ENCODE measurements at regions not wholly inside any gene's neighbourhood (a gene's known extent, or its start where the extent isn't known, plus 50 kb on each side); places are given as distances from the start of the nearest gene placed in this dataset.

DNA sequence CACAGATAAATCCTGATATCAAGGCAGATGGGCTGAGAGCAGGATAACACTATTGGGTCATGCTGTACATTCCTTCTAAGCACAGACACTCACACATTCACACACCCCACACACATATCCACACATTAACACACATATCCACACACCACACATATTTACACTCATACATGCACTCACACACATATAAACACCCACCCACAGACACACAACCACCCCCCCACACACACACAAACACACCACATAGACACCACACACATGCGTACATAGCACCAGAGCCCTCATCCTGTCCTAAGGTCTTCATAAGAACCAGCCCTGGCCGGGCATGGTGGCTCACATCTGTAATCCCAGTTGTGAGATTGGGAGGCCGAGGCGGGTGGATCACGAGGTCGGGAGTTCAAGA, 322.3 kb upstream of the ADCY2 start:
- TF ChIP-seq, protein P1, sequence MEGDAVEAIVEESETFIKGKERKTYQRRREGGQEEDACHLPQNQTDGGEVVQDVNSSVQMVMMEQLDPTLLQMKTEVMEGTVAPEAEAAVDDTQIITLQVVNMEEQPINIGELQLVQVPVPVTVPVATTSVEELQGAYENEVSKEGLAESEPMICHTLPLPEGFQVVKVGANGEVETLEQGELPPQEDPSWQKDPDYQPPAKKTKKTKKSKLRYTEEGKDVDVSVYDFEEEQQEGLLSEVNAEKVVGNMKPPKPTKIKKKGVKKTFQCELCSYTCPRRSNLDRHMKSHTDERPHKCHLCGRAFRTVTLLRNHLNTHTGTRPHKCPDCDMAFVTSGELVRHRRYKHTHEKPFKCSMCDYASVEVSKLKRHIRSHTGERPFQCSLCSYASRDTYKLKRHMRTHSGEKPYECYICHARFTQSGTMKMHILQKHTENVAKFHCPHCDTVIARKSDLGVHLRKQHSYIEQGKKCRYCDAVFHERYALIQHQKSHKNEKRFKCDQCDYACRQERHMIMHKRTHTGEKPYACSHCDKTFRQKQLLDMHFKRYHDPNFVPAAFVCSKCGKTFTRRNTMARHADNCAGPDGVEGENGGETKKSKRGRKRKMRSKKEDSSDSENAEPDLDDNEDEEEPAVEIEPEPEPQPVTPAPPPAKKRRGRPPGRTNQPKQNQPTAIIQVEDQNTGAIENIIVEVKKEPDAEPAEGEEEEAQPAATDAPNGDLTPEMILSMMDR (IDR thresholded peaks at IDR 0.05 in 4 of 5, conservative IDR thresholded peaks at IDR 0.05 in 1 of 5) = no peak
- no peak for TF ChIP-seq POLR2A (IDR thresholded peaks at IDR 0.05)

Data from gastrocnemius medialis (tissue), 4 donors.